HEK293T (cell line): ENCODE measurements at regions not wholly inside any gene's neighbourhood (a gene's known extent, or its start where the extent isn't known, plus 50 kb on each side); places are given as distances from the start of the nearest gene placed in this dataset.

Experiments
- BHLHE40 ChIP-seq: fragments of 450-650 bp; IDR thresholded peaks from 2 replicates; pipeline ENCODE4 v1.6.1; 2016; ENCODE audit warnings: mild to moderate bottlenecking, moderate library complexity, borderline replicate concordance
- FOXK2 ChIP-seq: fragments of 450-650 bp; IDR thresholded peaks from 2 replicates; pipeline ENCODE4 v1.6.1; 2016; ENCODE audit warnings: mild to moderate bottlenecking
- FOXM1 ChIP-seq: fragments of 450-650 bp; IDR thresholded peaks from 2 replicates; pipeline ENCODE4 v1.6.1; 2017; ENCODE audit warnings: mild to moderate bottlenecking, borderline replicate concordance
- LEF1 ChIP-seq: fragments of 450-650 bp; IDR thresholded peaks from 2 replicates; pipeline ENCODE4 v1.6.1; 2017; ENCODE audit warnings: mild to moderate bottlenecking, borderline replicate concordance
- NFRKB ChIP-seq: fragments of 450-650 bp; IDR thresholded peaks from 2 replicates; pipeline ENCODE4 v1.6.1; 2016; ENCODE audit warnings: mild to moderate bottlenecking, moderate library complexity
- SP1 ChIP-seq: fragments of 450-650 bp; IDR thresholded peaks from 2 replicates; pipeline ENCODE4 v1.6.1; 2017
- SUZ12 ChIP-seq: fragments of 450-650 bp; IDR thresholded peaks from 2 replicates; pipeline ENCODE4 v1.6.1; 2016; ENCODE audit warnings: mild to moderate bottlenecking
- TARDBP ChIP-seq: fragments of 450-650 bp; IDR thresholded peaks from 2 replicates; pipeline ENCODE4 v1.6.1; 2016
- ZNF384 ChIP-seq: fragments of 450-650 bp; IDR thresholded peaks from 2 replicates; pipeline ENCODE4 v1.6.1; 2016

DNA sequence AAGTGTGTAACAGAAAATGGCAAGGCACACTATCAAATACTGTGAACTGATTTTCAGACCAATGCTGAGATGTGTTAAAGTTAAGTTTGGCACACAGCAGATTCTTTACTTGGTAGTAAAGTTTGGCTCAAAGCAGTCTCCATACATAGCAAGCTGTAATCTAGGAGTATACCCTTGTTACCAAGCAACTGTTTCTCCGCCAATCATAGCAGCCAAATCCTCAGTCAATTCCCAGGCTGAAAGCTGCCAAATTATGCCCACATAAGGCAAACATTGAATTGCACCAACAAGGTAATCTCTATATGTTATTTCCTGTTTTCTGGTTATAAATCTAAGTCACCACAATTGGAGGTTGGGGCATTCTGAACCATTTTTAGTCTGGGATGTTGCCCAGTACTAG lies 345.7 kb downstream of the DEPDC1B start:
- no peak for TF ChIP-seq BHLHE40
- TF ChIP-seq FOXK2 = no peak
- no peak for TF ChIP-seq FOXM1
- TF ChIP-seq SUZ12 = no peak
- no peak for TF ChIP-seq TARDBP
- no peak for TF ChIP-seq NFRKB
- no peak for TF ChIP-seq ZNF384
- TF ChIP-seq SP1 = no peak
- TF ChIP-seq LEF1 = no peak
